ENCODE measurements at regions not wholly inside any gene's neighbourhood (a gene's known extent, or its start where the extent isn't known, plus 50 kb on each side); places are given as distances from the start of the nearest gene placed in this dataset.

GRCh38 chr21:22657781-22658180, 1659.6 kb downstream of the NCAM2 start:
- no peak overlapping the region for H3K4me3 Mint-ChIP-seq (ENCODE audit: unreplicated experiment)
- Histone ChIP-seq H3K4me2 (ENCODE audit: low read length) (no peak overlapping the region), H3K4me3 (ENCODE audit: insufficient read depth, low read depth, low read length) (no peak overlapping the region), H3K79me2 (ENCODE audit: insufficient read depth, low read length) (no peaks in the 10 kb centered on the region), H3K9me3 (ENCODE audit: insufficient read depth, low read depth, low read length) (no peaks in the 10 kb centered on the region), H3K36me3 (ENCODE audit: insufficient read depth, low read length) (no peaks in the 10 kb centered on the region), H3K4me1 (ENCODE audit: insufficient read depth, low read length) (no peaks in the 10 kb centered on the region), H4K20me1 (ENCODE audit: insufficient read depth, low read length) (no peaks in the 10 kb centered on the region), H3K27me3 (ENCODE audit: insufficient read depth, low read length) (no peaks in the 10 kb centered on the region), H3K9ac (ENCODE audit: low read length) (no peak overlapping the region), H2AFZ (ENCODE audit: low read depth, low read length) (no peak overlapping the region), H3K27ac (ENCODE audit: low read depth, low read length) (no peak overlapping the region)
- DNase-seq (ENCODE audit: low read depth) (no peak), FAIRE-seq (no peak)
- no peaks in the 10 kb centered on the region for H3K36me3 Mint-ChIP-seq (ENCODE audit: low read depth, unreplicated experiment)
- H3K9me3 Mint-ChIP-seq (ENCODE audit: unreplicated experiment), result no peaks in the 10 kb centered on the region
- no peaks in the 10 kb centered on the region for H3K27me3 Mint-ChIP-seq (ENCODE audit: low read depth, unreplicated experiment)
- no peaks in the 10 kb centered on the region for H3K4me1 Mint-ChIP-seq (ENCODE audit: low read depth, unreplicated experiment)
- no peak overlapping the region for H3K27ac Mint-ChIP-seq (ENCODE audit: unreplicated experiment)
- TF ChIP-seq EZH2 (IDR thresholded peaks at IDR 0.05; ENCODE audit: insufficient read depth, low read length), result no peak
- TF ChIP-seq CTCF (IDR thresholded peaks at IDR 0.05; ENCODE audit: insufficient read depth, low read depth, low read length), result no peak

GRCh38 chr21:22670148-22670547, 1671.9 kb downstream of the NCAM2 start:
- no peak overlapping the region for H3K4me3 ChIP-seq (ENCODE audit: insufficient read depth, low read depth, low read length)
- no peaks in the 10 kb centered on the region for H3K79me2 ChIP-seq (ENCODE audit: insufficient read depth, low read length)
- H3K27ac ChIP-seq (ENCODE audit: low read depth, low read length), result no peak overlapping the region
- H3K4me2 ChIP-seq (ENCODE audit: low read length), result no peak overlapping the region
- H3K9ac ChIP-seq (ENCODE audit: low read length), result no peak overlapping the region
- no peaks in the 10 kb centered on the region for H3K4me1 ChIP-seq (ENCODE audit: insufficient read depth, low read length)
- Mint-ChIP-seq H3K27me3 (ENCODE audit: low read depth, unreplicated experiment) (no peaks in the 10 kb centered on the region), H3K4me3 (ENCODE audit: unreplicated experiment) (no peak overlapping the region), H3K27ac (ENCODE audit: unreplicated experiment) (no peak overlapping the region), H3K9me3 (ENCODE audit: unreplicated experiment) (peaks cover 6% of the 10 kb centered on the region), H3K4me1 (ENCODE audit: low read depth, unreplicated experiment) (no peaks in the 10 kb centered on the region), H3K36me3 (ENCODE audit: low read depth, unreplicated experiment) (no peaks in the 10 kb centered on the region)
- TF ChIP-seq EZH2 (IDR thresholded peaks at IDR 0.05; ENCODE audit: insufficient read depth, low read length) (no peak), CTCF (IDR thresholded peaks at IDR 0.05; ENCODE audit: insufficient read depth, low read depth, low read length) (no peak)
- peaks cover 3% of the 10 kb centered on the region for H3K9me3 ChIP-seq (ENCODE audit: insufficient read depth, low read depth, low read length)
- FAIRE-seq (no peak), DNase-seq (ENCODE audit: low read depth) (no peak)
- H4K20me1 ChIP-seq (ENCODE audit: insufficient read depth, low read length), result no peaks in the 10 kb centered on the region
- H2AFZ ChIP-seq (ENCODE audit: low read depth, low read length), result no peak overlapping the region
- H3K27me3 ChIP-seq (ENCODE audit: insufficient read depth, low read length), result no peaks in the 10 kb centered on the region
- no peaks in the 10 kb centered on the region for H3K36me3 ChIP-seq (ENCODE audit: insufficient read depth, low read length)

- no peak overlapping the region for H3K4me3 ChIP-seq (ENCODE audit: insufficient read depth, low read depth, low read length)
- H3K4me2 ChIP-seq (ENCODE audit: low read length), result no peak overlapping the region
- H3K79me2 ChIP-seq (ENCODE audit: insufficient read depth, low read length), result no peaks in the 10 kb centered on the region
- H3K4me1 ChIP-seq (ENCODE audit: insufficient read depth, low read length), result no peaks in the 10 kb centered on the region
- H3K27me3 Mint-ChIP-seq (ENCODE audit: low read depth, unreplicated experiment), result no peaks in the 10 kb centered on the region
- H3K9ac ChIP-seq (ENCODE audit: low read length), result no peak overlapping the region
- no peaks in the 10 kb centered on the region for H3K4me1 Mint-ChIP-seq (ENCODE audit: low read depth, unreplicated experiment)
- H2AFZ ChIP-seq (ENCODE audit: low read depth, low read length), result no peak overlapping the region
- TF ChIP-seq EZH2 (IDR thresholded peaks at IDR 0.05; ENCODE audit: insufficient read depth, low read length) (no peak), CTCF (IDR thresholded peaks at IDR 0.05; ENCODE audit: insufficient read depth, low read depth, low read length) (no peak)
- H3K36me3 Mint-ChIP-seq (ENCODE audit: low read depth, unreplicated experiment), result no peaks in the 10 kb centered on the region
- no peak overlapping the region for H3K27ac ChIP-seq (ENCODE audit: low read depth, low read length)
- H3K4me3 Mint-ChIP-seq (ENCODE audit: unreplicated experiment), result no peak overlapping the region
- DNase-seq (ENCODE audit: low read depth), result no peak
- H4K20me1 ChIP-seq (ENCODE audit: insufficient read depth, low read length), result no peaks in the 10 kb centered on the region
- peaks cover 2% of the 10 kb centered on the region for H3K9me3 ChIP-seq (ENCODE audit: insufficient read depth, low read depth, low read length)
- no peaks in the 10 kb centered on the region for H3K36me3 ChIP-seq (ENCODE audit: insufficient read depth, low read length)
- no peaks in the 10 kb centered on the region for H3K27me3 ChIP-seq (ENCODE audit: insufficient read depth, low read length)
- no peak overlapping the region for H3K27ac Mint-ChIP-seq (ENCODE audit: unreplicated experiment)
- no peaks in the 10 kb centered on the region for H3K9me3 Mint-ChIP-seq (ENCODE audit: unreplicated experiment)
- FAIRE-seq, result no peak
These were observed 1681.0 kb downstream of the NCAM2 start for GRCh38 chr21:22679207-22679606.

Data from astrocyte (in vitro differentiated cells and primary cell).